Stimulated activated CD8-positive, alpha-beta memory T cell treated with anti-CD3 and anti-CD28 coated beads, Interleukin-4, amount 100 ng/mL, for 48 hours (primary cell): ENCODE measurements at regions not wholly inside any gene's neighbourhood (a gene's known extent, or its start where the extent isn't known, plus 50 kb on each side); places are given as distances from the start of the nearest gene placed in this dataset.
"Not testable (repeated sequence)": the region's sequence is repeated elsewhere in the genome, so short reads cannot be mapped to it uniquely, and the experiment has no call there.

Experiments
- DNase-seq: peaks from one replicate; pipeline ENCODE4 v3.0.0-alpha.2; 2020

DNA sequence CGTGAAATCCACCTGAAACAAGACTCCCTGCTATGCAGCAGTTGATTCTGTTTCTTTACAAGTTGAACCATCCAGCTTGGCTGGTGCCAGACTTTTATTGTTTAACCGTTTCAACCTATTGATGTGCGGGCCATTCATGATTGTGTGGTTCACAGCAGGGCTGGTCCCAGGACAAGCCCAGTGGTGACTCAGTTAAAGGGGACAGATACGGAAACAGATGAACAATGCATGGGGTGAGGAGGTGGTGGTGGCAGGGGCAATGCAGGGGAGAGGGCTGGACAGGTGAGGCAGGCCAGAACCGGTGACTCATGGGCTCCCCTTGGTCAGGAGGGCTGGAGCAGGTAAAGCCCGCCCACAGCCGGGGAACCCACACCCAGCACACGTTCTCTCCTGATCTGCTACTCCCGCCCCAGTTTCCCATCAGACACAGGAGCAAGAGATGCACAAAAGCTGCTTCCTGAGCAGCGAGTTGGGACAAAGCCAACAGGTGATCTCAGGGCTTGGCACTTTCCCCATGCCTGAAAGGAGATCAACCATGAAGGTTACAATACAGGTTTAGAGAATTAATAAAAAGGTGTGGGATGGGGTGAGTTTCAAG, 232.2 kb downstream of the LY86 start:
- no peak for DNase-seq

DNA sequence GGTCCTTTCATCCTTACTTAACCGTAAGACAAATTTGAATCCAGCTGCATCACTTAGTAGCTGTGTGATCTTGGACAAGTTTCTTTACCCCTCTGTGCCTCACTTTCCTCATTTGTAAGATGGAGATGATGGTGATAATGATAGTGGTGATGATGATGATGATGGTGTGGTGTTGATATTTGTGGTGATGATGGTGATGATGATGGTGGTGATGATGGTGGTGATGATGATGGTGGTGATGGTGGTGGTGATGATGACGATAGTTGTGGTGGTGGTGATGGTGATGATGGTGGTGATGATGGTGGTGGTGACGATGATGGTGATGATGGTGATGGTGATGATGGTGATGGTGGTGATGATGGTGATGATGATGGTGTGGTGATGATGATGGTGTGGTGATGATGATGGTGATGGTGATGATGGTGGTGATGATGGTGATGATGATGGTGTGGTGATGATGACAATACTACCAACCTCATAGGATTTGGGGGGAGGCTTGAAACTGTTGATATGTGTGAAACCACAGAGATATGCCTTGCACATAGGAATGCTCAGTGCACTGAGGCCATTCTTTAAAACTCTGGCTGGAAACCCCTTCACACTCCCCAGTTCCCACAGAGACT, 233.2 kb downstream of the LY86 start:
- no peak for DNase-seq

DNA sequence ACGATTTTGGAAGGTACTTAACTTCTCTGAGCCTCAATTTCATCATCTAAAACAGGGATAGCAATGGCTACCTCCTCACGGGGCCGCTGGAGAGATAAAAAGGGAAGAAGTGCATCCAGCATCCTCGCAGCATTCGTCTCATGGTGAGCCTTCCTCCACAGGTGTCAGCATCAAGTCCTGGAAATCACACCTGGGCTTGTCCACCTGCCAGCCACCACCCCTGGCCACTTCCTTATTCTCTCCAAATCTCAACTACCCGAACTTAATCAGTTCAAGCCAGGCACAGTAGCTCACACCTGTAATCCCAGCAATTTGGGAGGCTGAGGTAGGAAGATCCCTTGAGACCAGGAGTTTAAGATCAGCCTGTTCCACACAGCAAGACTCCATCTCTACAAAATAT, 234.5 kb downstream of the LY86 start:
- no peak for DNase-seq

DNA sequence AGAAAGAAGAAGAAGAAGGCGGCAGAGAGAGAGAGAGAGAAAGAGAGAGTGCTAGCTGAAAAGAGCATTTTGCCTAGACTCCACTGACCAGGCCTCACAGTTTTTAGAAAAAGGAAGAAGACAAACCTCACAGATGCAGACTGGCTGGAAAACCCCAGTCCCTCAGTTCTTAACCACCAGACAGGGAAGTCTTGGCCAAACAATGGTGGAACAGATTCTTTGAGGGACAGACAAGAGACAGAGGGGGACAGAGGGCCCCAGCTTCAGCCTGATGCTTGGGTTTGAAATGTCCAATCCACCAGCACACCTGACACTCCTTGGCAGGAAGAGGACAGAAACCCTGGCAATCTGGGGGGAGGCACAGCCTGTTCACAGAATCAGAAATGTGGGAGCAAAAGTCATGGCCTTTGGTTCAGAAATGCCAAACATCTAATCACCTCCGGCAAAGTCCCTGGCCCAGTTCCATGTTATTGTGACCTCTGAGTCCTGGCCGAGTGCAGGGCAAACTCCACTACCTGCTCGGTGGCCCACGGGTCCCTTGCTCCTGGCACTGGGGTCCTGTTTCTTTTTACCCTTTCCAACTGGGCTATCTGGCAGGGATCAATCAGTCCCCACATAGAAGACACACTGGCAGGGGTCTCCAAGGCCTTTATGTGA, 235.2 kb downstream of the LY86 start:
- DNase-seq: no peak

DNA sequence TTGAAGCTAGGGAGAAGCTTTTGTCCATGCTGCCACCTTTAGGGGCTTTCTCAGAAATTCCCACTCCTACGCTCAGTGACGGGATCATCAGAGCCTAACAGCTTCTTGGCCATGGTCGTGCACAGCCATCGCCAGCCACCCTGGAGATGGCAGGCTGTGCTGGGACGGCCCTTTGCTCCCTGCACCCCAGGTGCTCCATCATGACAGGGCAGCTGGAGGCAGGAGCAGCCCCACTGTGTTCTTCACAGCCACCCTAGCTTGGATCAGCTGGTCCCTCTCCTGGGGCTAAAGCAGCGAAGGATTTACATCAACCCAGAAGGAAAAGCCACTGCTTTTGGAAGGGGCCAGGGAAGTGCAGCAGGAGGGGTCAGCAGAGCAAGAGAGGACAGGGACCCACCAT, 235.9 kb downstream of the LY86 start:
- DNase-seq: no peak

DNA sequence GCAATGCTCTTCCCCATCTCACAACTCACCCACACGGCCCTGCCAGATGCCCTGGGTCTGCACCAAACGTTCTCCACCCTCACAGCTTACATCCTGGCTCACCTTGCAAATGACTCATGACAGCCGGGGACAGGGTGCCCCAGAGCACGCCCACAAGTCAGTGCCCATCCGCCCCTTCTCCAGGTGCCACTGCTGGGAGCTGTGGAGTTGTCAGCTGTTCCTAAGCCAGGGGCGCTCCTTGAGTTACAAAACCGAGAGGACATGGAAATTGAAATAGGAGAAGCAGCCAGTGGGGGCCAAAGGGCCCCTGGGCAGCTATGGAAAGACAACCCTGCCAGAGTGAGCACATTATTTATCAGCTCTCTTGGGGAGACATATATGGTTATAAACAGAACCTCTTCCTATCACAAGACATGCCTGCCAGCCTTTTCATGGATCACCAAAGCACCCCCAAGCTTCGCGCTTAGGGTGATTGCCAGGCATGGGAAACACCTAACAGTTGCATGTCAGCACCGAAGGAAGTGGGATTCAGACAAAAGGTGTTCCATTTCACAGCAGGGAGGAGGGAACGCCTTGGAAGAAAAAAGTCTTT, 236.8 kb downstream of the LY86 start:
- no peak for DNase-seq

DNA sequence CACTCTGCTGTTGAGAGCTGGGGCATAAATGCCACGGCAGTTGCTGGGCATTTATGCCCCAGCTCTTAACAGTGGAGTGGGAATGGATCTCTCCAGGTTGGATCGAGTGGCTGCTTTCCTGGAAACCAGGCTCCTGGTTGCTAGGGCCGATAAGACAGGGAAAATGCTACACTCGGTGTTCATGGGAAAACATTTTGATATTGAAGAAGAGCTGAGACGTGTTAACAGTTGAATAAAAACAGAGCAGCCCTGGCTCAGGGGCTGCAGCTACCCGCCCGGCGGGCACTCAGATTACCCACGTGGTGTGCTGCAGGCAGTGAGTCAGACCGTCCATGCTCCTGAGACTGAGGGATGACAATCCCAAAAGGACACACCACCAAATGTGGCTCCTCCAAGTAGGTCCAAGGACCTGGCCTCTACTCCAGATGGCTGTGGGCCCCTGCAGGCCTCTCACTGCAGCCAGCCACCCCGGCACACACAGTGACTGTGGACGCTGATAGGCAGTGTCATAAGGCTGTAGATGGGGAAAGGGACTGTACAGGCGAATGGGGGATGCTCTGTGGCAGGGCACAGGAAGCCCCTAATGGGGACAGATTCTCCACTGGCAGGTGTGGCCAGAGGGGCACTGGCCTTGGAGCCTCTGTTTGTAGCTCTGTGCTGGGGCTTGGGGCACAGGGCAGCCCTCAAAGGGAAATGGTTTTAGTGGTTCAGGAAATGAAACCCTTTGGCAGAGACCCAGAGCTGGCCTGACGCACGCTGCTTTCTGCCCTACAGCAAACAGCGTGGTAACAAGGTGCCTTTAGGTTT, 237.8 kb downstream of the LY86 start:
- DNase-seq: no peak

DNA sequence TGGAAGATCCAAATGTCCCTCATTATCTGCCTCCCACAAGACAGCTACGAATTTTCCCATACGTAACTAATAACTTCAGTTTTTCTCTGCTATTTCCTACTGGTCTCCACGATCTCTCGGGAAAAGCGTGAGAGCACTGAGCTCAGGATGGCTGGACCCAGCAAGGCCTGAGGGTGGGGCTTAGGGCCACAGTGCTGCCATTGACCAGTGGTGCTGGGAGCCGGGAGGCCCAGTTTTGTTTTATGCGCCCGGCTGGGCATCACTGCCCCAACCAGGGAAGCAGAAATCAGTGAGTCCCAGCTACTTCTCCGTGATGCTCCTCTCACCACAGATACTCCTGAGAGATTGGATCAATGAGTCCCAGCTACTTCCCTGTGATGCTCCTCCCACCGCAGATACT, 238.4 kb downstream of the LY86 start:
- no peak for DNase-seq

DNA sequence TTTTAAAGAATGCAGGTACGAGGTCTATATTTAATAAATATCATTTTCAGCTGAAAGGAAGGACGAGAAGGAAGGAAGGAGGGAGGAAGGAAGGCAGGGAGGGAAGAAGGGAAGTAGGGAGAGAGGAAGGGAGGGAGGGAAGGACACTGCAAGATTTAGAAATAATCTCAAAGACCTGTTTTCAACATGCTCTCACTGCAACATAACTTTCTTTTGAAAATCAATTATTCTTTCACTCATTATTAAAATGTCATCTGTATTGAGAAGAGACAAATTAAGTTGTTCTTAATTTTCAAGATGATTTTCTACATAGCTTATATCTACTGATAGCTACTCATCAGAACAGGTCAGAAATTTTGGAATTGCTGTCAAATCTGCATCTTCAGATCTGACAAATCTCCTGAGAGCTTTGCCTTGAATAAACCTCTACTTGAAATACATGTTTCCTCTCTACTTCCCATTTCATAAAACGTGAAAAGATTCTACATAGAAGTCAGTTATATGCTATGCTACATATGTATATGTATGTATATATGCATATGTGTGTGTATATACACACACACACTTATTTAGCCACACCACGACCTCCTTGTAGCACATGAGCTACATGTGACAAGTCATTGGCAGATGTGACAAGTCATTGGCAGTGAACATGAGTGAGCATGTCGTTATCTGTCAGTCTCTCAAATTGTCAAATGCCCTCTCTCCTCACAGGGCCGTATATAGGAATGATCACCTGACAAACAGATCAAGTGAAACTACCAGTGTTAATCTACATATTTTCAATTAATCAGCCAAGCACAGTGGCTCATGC, 241.6 kb downstream of the LY86 start:
- no peak for DNase-seq

DNA sequence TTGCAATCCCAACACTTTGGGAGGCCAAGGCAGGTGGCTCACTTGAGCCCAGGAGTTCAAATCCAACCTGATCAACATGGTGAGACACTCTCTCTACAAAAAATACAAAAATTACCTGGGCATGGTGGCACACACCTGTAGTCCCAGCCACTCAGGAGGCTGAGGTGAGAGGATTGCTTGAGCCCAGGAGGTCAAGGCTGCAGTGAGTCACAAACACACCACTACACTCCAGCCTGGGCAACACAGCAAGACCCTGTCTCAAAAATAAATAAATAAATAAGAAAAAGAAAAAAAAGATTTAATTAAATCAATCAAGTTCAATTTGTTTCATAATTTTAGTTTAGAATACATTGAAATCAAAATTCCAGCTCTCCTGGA, 242.2 kb downstream of the LY86 start:
- not testable (repeated sequence) for DNase-seq

DNA sequence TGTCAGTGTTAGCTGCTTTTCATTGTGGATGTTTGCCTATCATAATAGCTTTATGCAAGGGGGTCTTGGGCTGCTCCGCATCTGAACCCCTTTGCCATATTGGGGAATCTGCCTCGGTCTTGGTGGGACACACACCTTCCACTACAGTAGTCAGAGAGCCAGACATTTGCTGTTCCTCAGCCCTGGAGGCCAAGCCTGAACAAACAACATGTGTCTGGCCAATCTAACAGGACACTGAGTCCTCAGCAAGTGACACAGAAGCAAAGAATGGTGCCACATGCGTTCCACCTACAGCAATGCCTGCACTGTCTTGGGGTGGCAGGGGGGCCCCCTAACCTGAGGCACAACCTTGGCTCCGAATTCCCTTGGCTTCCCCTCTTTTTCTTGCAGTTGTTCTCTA, 243.9 kb downstream of the LY86 start:
- no peak for DNase-seq

DNA sequence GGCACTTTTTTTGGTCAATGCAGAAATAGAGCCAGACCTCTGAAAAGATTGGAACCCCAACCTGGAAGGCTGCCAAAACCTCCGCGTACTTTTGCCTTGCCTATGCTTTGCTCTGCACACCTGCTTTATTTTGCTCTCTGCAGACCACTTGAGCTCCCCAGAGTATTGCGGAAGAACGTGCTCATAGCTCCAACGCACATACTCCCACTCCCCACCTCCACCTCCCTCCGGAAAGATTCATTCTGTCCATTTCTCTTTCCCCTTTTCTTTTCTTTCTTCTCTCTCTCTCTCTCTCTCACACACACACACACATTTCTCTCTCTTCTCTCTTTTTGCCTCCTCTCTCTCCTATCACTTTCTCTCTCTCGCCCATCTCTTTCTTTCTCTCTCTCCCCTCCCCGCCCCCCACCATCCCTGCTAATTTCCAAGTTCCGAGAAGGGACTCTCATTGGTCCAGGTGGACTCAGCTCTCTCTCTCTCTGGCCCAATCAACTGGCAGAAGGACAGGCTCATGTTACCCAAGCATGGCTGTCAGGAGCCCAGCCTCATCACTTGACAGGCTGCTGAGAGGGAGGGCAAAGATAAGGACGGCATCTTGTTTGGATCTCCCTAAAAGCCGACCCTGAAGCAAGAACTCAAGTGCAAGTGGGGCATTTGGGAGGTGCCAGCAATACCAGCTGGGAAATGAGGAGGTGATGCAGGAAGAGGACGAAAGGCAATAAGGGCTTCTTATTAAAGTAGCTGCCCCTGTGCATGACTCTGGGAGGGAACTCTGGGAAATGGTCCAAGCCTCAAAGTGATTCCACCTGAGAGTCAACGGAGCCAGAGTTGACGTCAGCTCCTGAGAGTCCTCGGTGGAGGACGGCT, 246.1 kb downstream of the LY86 start:
- no peak for DNase-seq

DNA sequence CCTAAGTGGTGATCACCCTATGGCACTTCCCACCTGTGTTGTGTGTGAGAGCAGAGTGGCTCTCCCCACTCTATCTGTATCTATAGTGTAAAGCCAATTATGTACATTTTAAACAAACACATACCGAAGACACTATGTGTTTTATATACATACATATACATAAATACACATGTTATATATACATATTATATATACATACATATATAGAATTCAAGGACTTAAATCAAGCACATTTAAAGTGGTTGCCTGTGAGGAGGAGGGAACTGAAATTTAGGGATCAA, 246.6 kb downstream of the LY86 start:
- no peak for DNase-seq

DNA sequence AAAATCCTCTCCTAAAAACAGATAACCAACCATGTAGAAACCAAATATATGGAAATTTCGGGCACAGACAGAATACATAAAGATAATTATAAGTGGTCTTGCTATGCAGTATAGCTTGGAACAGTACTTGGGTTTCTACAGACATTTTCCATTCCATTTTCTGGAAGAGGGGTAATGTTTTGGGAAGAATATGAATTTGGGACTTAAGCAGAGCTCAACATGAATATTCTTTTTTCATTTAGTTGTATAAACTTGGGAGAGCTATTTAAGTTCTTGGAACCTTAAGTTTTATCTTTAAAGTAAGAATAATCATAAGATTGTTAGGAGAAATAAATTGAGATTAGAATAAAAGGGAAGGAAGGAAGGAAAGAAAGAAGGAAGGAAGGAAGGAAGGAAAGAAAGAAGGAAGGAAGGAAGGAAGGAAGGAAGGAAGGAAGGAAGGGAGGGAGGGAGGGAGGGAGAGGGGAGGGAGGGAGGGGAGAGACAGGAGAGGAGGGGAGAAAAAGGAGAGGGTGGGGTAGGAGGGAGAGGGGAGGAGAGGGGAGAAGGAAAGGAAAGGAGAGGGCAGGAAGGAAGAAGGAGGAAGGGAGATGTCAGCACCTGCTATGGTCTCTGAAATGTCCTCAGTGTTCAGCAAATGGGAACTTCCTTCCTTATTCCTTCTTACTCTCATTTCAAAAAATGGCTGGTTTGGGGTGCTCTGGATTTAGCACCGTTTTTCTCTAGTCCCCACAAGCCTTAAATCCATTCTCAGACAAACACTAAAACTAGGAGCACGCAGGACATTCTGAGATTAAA, 248.3 kb downstream of the LY86 start:
- DNase-seq: no peak

DNA sequence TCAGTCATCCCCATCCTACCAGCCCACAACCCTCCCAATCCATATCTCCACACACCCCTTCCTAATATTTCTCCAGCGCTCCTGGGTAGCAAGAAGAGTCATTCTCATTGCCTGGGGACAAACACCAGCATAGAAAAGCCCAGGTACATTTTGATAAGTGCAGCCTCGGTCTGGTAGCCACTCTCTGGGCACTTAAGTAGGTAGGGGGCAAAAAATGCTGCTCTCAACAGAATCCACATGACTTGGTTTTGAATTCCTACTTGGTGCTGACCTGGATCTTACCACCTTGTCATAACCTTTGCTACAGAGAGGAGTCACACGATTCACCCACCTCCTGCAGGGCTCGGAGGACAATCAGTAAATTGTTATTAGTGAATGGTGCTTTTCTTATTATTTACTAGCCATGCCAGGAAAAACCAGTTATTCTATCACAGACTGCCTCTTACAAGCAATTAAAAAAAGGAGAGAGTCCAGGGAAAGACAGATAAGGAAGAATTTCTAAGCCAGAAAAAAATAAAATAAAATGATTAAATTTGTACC, 249.1 kb downstream of the LY86 start:
- no peak for DNase-seq

DNA sequence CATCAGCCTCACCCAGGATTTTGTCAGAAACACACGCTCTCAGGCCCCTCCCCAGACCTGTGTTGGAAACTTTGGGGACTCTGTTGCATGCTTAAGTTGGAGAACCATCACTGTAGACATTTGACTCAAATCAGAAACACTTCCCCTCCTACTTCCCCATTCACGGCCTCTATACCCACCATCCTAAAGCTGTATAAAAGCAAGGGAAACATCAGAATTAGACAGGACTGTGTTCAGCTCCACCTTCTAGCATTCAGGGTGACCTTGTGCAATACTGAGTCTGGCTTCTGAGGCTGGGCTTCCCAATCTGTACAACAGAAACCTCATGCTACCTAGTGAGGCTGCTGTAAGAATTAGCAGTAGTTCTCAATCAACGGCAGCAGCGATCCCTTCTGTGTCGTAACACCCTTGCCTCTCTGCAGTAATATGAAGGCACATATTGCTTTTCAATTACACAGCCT, 252.3 kb downstream of the LY86 start:
- DNase-seq: no peak

DNA sequence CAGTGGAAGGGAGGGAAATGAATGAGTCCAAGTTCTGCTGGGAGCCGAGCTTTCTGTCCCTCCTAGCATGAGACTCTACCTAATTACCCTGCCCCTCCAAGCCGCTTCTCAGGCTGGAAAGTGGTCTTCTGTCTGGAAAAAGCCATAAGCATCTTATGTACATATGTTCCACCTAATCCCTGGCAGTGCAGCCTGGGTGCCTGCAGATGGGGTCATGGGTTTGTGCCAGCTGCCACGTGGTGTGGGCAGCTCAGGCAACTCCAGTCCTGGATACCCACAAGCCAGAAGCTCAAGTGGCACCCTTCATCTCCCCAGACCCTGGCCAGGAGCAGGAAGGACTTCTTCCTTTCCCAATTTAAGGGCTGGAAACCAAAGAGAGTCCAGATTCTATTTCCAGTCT, 253.1 kb downstream of the LY86 start:
- no peak for DNase-seq

DNA sequence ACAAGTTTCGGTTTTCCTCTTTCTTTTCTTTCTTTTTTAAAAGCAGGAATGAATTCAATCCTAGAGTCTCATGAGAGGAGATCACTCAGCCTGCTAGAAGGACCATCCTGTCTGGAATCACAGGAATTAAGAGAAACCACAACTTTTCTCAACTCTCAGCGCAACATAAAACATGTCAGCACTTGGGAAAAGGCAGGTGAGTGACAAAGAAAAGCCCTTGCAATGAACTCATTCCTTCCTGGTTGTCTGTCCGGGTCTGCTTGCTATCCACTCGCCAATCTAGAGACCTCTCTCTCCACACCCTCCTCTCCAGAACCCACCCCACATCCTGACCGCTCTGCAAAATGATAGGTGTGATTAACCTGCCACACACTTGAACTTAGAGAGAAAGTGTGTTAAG, 253.8 kb downstream of the LY86 start:
- no peak for DNase-seq

DNA sequence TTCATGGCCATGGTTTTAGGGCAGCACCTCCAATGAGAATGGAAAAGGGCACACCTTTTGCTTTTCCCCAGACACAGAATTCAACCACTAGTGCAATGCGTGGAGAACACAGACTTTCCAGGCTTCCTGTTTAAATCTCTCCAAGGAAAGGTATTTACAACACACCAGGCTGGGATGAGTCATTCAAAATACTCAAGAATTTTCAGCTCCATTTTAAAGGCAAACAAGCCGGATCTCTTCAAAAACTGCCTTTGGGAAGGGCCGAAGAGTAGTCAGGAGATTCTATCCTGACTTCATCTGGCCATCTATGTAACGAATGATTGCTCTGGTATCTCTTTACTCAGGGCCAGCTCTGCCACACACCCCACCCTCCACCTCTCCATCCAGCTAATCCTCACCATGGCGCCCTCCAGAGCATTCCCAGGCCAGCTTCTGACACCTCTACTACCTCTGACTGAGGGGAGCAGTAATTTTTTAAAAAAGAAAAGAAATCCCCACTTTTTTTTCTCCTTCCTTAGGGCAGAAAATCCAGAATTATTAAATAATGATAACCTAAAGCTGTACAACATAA, 254.6 kb downstream of the LY86 start:
- no peak for DNase-seq

DNA sequence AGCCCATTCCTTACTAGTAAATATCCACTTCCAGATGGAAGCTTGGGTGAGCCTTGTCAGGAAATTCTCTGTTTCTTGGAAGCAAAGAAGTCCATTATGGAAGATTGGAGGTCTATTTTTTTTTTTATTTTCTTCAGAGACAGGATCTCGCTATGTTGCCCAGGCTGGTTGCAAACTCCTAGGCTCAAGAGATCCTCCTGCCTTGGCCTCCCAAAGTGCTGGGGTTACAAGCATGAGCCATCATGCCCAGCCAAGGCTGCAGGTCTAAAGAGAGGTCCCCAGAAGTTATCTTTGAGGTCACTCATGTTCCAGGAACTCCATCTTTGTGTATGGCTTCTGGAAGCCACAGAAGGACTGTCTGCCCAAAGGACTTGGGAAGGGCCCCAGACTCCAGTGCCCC, 255.3 kb downstream of the LY86 start:
- DNase-seq: no peak
